ENCODE measurements at regions not wholly inside any gene's neighbourhood (a gene's known extent, or its start where the extent isn't known, plus 50 kb on each side); places are given as distances from the start of the nearest gene placed in this dataset.

- Histone ChIP-seq H3K79me2 (replicated peaks; ENCODE audit: insufficient read depth) (no peaks in the 10 kb centered on the region), H3K4me1 (ENCODE audit: insufficient read depth) (no peaks in the 10 kb centered on the region), H4K20me1 (replicated peaks; ENCODE audit: insufficient read depth) (no peaks in the 10 kb centered on the region), H3K9me2 (ENCODE audit: insufficient read depth) (no peaks in the 10 kb centered on the region), H3K27ac (ENCODE audit: low read depth) (no peak overlapping the region), H2AFZ (no peak overlapping the region), H3K27me3 (ENCODE audit: insufficient read depth) (no peaks in the 10 kb centered on the region), H3K36me3 (ENCODE audit: insufficient read depth) (no peaks in the 10 kb centered on the region), H3K4me2 (no peak overlapping the region), H3K4me3 (no peak overlapping the region), H3F3A (replicated peaks; ENCODE audit: low read depth) (no peaks in the 10 kb centered on the region)
- no peak for TF ChIP-seq EZH2 (IDR thresholded peaks at IDR 0.05; ENCODE audit: low read depth, unreplicated experiment)
- no peak for TF ChIP-seq ETS1 (IDR thresholded peaks at IDR 0.05)
- no peak for TF ChIP-seq ZNF331 (CRISPR knock-in tag; IDR thresholded peaks at IDR 0.05; ENCODE audit: low read depth)
- TF ChIP-seq ZNF114 (CRISPR knock-in tag; IDR thresholded peaks at IDR 0.05): no peak
- Mint-ChIP-seq H3K27me3 (ENCODE audit: insufficient read depth, low read depth, poor library complexity) (no peaks in the 10 kb centered on the region), H3K27ac (no peak overlapping the region), H3K9me3 (no peaks in the 10 kb centered on the region), H3K36me3 (ENCODE audit: low read depth) (no peaks in the 10 kb centered on the region), H3K4me3 (no peak overlapping the region), H3K4me1 (peaks cover 4% of the 10 kb centered on the region; the same call in 2 of the 3 replicates)
- ATAC-seq (no peak), DNase-seq (ENCODE audit: low spot score) (no peak)
Measured at GRCh38 chr1:90459570-90459969, 257.5 kb downstream of the BARHL2 start.

DNA sequence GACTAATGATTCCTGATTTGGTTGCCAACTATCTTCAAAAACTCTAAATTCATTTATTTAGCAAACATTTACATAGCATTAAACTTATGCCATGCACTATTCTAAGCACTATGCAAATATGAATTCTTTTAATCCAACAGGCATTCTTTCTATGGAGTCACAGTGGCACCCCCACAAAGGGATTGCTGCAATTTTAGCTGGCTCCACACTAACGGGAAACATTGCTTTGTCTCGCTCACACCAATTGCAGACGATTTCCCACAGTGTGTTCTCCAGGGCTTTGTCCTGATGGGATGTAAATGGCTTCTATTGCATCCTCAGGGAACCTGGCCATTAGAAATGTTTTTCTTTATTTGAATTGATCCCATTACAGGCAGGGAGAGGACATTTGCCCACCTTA, 259.1 kb downstream of the BARHL2 start:
- no peaks in the 10 kb centered on the region for H3K36me3 Mint-ChIP-seq (ENCODE audit: low read depth)
- no peaks in the 10 kb centered on the region for H3K79me2 ChIP-seq (replicated peaks; ENCODE audit: insufficient read depth)
- peaks cover 4% of the 10 kb centered on the region; the same call in 2 of the 3 replicates for H3K4me1 Mint-ChIP-seq
- H4K20me1 ChIP-seq (replicated peaks; ENCODE audit: insufficient read depth): no peaks in the 10 kb centered on the region
- H3K9me2 ChIP-seq (ENCODE audit: insufficient read depth): no peaks in the 10 kb centered on the region
- H3K9me3 Mint-ChIP-seq: no peaks in the 10 kb centered on the region
- no peaks in the 10 kb centered on the region for H3K4me1 ChIP-seq (ENCODE audit: insufficient read depth)
- no peaks in the 10 kb centered on the region for H3K27me3 Mint-ChIP-seq (ENCODE audit: insufficient read depth, low read depth, poor library complexity)
- no peak overlapping the region for H3K27ac Mint-ChIP-seq
- no peak overlapping the region for H3K4me2 ChIP-seq
- H3K27ac ChIP-seq (ENCODE audit: low read depth): no peak overlapping the region
- H3K36me3 ChIP-seq (ENCODE audit: insufficient read depth): no peaks in the 10 kb centered on the region
- DNase-seq (ENCODE audit: low spot score) (no peak), ATAC-seq (peak; percentile 52)
- no peak overlapping the region for H3K4me3 Mint-ChIP-seq
- no peaks in the 10 kb centered on the region for H3F3A ChIP-seq (replicated peaks; ENCODE audit: low read depth)
- no peak overlapping the region for H3K4me3 ChIP-seq
- no peak overlapping the region for H2AFZ ChIP-seq
- H3K27me3 ChIP-seq (ENCODE audit: insufficient read depth): no peaks in the 10 kb centered on the region
- TF ChIP-seq ZNF462 (CRISPR knock-in tag; IDR thresholded peaks at IDR 0.05): no peak
- TF ChIP-seq ETS1 (IDR thresholded peaks at IDR 0.05): no peak
- TF ChIP-seq REST (IDR thresholded peaks at IDR 0.05; ENCODE audit: unreplicated experiment): no peak
- no peak for TF ChIP-seq JUNB (IDR thresholded peaks at IDR 0.05; ENCODE audit: unreplicated experiment)
- no peak for TF ChIP-seq ZNF331 (CRISPR knock-in tag; IDR thresholded peaks at IDR 0.05; ENCODE audit: low read depth)
- no peak for TF ChIP-seq NANOG (IDR thresholded peaks at IDR 0.05; ENCODE audit: borderline replicate concordance)
- TF ChIP-seq CREB1 (CRISPR knock-in tag; IDR thresholded peaks at IDR 0.05; ENCODE audit: low read depth): no peak
- TF ChIP-seq EZH2 (IDR thresholded peaks at IDR 0.05; ENCODE audit: low read depth, unreplicated experiment): no peak
- no peak for TF ChIP-seq ZNF114 (CRISPR knock-in tag; IDR thresholded peaks at IDR 0.05)
- no peak for TF ChIP-seq EZH2phosphoT487 (IDR thresholded peaks at IDR 0.05; ENCODE audit: unreplicated experiment)

Data from GM23338 (cell line).